CD4-positive, alpha-beta T cell treated with Interleukin-12 subunit alpha and Interleukin-12 subunit beta, for 1 hour (primary cell): ENCODE measurements at regions not wholly inside any gene's neighbourhood (a gene's known extent, or its start where the extent isn't known, plus 50 kb on each side); places are given as distances from the start of the nearest gene placed in this dataset.
"Not testable (repeated sequence)": the region's sequence is repeated elsewhere in the genome, so short reads cannot be mapped to it uniquely, and the experiment has no call there.

Experiments used
- DNase-seq: peaks from one replicate; pipeline ENCODE4 v3.0.0-alpha.2; 2020

DNA sequence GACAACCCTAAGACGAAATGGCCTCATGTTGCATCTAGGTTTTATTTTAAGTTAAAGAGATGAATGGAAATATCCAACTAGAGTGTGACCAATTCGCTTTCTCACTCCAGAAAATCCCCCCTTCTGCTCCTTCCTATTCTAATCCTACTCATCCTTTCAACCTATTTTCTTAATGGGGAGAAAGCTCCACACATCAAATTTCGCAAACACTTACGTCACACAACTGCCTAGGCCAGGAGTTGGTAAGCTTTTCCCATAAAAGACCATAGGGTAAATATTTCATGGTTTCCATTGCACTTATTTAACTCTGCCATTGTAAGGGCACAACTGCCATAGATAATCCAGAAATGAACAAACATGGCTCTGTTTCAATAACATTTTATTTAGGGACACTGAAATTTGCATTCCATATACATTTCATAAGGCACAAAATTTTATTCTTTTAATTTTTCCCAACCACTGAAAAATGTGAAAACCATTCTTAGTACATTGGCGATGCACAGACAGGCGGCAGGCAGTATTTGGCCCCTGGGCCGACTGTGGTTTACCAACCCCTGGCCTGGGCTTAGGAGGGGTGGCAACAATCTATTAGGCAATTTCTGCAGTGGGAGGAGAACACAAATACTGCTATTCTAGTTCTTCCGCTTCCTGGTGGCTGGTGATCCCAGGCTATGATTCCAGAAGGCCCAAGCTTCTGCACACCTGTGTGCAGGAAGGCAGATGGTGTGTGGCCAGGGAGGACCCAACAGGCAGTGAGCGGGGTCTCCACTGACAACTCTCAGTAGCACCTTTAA, 67.2 kb upstream of the FOXN3 start:
- DNase-seq: no peak

DNA sequence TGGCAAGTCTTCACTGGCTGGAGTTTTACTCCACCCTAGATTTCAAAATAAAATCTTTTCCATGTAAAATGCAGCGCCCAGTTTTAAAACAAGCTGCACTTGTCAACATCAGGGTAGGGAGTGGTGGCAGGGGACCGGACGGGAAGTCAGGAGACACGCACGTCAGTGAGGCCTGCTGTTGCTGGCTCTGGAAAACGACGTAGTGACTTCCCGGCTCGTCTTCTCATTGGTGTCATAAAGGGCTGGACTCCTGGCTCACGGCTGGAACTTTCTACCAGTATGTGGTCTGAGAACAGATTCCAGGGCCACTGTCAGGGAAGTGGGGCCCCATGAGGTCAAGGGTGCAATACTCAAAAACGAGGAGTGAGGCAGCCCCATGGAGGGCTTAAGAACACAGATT, 64.2 kb upstream of the FOXN3 start:
- no peak for DNase-seq

DNA sequence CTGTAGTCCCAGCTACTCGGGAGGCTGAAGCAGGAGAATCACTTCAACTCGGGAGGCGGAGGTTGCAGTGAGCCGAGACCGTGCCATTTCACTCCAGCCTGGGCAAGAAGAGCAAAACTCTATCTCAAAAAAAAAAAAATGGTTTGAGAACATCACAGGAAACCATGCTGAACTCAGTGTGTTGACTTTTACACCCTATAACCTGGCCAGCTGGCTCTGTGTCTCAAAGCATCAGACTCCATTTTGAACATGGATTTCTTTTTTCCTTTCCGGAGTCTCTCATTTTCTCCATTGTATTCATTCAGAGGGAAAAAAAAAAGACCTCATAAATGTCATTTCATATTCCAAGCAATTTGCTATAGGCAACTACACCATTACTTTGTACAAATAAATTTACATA, 63.2 kb upstream of the FOXN3 start:
- DNase-seq: no peak

GRCh38 chr14:89479802-89480201, 62.8 kb upstream of the FOXN3 start:
- DNase-seq: no peak

GRCh38 chr14:89477391-89477790, 60.4 kb upstream of the FOXN3 start:
- no peak for DNase-seq

- no peak for DNase-seq
These were observed 59.4 kb upstream of the FOXN3 start for GRCh38 chr14:89476354-89476896.

- no peak for DNase-seq
These were observed 57.4 kb upstream of the FOXN3 start for GRCh38 chr14:89474464-89474863.

DNA sequence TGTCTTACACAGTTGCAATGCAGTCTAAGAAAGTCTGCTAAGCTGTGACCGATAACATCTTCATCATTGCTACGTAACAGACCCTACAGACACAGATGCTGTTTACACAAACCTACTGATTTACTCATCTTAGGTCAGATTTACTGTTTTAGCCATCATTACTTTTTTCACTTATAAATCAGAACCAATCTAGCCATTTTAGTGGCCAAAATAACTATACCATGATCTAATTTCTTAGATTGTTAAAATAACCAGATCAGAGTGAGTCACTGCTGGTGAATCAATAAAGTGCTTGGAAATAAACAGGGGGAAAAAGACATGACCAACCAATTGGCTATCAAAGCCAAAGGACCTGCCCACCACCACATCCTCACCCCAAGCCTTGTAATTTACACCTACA, 57.0 kb upstream of the FOXN3 start:
- no peak for DNase-seq

DNA sequence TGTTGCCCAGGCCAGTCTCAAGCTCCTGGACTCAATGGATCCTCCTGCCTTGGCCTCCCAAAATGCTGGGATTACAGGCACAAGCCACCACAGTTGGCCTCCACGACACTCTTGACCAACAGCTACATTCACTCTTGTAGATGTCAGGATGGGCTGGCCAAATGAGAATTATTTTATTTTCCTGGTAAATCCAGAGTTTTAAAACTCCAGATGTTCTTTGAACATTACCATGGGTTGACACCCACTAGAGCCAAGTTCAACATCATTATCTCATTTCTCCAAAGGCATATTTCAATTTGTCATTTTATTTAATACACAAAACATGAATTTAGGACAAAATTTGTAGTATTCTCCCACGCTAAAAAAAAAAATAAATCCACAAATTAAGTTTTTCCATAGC, 56.5 kb upstream of the FOXN3 start:
- no peak for DNase-seq

- no peak for DNase-seq
These were observed 53.4 kb upstream of the FOXN3 start for GRCh38 chr14:89470401-89470800.

DNA sequence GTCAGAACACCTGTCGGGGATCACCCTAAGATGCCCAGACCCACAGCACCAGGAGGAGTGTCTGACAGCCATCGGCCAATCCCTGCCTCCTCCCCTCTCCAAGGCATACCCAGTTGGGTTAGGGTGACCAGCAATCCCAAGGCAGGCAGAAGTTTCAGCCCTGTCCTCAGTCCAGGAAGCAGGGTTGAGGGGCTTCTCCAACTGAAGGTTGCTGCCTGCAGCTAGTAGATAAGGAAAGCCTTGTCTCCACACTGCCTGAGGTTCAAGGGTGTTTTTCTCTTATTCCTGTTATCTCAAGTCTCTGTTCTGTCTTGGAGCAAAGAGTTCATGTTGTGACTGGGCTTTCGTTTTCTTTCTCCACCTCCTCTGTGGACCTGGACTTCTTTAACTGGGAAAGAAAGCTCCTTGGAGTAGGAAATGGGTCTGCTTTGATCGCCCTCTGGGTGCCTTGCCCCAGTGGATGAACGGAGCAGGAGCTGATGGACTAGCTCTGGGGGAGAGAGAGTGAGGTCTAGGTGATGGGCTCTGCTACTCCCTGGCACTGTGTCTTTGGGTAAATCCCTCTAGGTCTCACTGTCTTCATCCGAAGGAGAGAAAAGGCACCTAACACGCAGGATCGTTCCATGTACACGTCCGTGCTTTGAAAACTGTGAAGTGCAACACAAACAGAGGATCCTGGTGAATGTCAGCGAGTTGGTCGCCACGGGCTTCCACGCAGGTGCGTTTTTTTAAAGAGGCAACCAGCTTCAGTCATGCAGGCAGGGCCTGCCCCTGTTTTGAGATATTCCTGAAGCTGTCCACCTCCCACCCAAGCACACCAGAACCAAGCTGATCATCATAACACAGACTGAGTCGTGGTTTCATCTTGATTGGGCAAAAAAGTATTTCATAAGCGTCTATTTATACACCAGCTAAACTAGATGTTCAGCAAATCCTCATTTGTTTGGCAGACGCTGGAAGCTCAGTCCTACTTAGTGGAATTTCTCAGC, 52.5 kb upstream of the FOXN3 start:
- no peak for DNase-seq

DNA sequence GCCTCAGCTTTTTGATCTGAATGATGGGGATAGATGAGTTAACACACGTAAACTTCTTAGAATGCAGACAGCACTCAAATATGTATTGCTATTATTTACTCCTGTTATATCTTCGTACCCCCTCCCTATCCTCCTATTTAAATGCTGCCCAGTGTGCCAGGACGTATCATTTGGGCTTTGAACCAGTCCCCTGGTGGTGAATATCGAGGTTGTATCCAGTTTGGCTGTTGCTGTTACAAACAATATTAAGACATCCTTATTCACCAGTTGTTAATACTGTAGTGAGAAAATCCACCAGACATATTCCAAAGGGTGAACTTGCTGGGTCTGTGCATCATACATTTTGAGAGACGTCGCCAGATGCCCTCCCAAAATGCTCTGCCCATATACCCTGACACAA, 51.5 kb upstream of the FOXN3 start:
- no peak for DNase-seq

DNA sequence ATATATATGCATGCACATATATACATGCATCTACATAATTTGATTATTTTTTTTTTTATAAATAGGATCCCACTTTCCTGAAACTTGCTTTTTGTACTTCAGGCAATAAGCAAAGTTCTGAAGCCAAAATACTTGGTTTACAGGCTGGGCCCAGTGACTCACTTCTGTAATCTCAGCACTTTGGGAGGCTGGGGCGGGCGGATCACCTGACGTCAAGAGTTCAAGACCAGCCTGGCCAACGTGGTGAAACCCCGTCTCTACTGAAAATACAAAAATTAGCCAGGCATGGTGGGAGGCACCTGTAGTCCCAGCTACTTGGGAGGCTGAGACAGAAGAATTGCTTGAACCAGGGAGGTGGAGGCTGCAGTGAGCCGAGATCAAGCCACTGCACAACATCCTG, 51.0 kb upstream of the FOXN3 start:
- not testable (repeated sequence) for DNase-seq

DNA sequence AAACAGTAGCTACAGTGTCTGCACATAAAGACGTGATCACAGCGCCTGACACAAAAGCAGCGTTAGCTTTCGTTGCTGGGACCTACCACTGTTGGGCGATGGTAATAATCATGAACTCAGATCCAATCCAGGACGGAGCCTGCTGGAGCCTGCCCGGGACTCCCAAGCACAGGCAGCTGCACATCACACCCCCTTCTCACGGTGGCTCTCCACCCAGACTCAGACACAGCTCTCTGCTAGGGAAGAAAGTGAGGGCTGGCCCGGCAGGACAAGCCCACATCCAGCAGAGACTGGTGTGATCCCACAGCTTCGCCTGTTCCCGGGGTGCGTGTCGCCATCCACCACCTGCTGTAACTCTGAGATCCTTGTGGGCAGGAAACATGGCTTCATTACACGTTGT, 49.9 kb upstream of the FOXN3 start:
- no peak for DNase-seq
